DOHH2 (cell line): ENCODE measurements at regions not wholly inside any gene's neighbourhood (a gene's known extent, or its start where the extent isn't known, plus 50 kb on each side); places are given as distances from the start of the nearest gene placed in this dataset.

Experiments
- EZH2phosphoT487 ChIP-seq: fragments of 200-600 bp; sonication (generic); IDR thresholded peaks from 2 replicates; pipeline ENCODE4 v1.6.1; 2017; ENCODE audit warnings: borderline replicate concordance, mild to moderate bottlenecking, antibody characterized with exemption, low read length, moderate library complexity, mixed read lengths
- TF ChIP-seq, protein P1 (sequence below): fragments of 200-600 bp; sonication (generic); IDR thresholded peaks from one replicate; pipeline ENCODE4 v1.5.1; 2014; ENCODE audit warnings: antibody characterized with exemption, mild to moderate bottlenecking, low read depth, low read length; ENCODE audit not compliant: poor library complexity, severe bottlenecking

DNA sequence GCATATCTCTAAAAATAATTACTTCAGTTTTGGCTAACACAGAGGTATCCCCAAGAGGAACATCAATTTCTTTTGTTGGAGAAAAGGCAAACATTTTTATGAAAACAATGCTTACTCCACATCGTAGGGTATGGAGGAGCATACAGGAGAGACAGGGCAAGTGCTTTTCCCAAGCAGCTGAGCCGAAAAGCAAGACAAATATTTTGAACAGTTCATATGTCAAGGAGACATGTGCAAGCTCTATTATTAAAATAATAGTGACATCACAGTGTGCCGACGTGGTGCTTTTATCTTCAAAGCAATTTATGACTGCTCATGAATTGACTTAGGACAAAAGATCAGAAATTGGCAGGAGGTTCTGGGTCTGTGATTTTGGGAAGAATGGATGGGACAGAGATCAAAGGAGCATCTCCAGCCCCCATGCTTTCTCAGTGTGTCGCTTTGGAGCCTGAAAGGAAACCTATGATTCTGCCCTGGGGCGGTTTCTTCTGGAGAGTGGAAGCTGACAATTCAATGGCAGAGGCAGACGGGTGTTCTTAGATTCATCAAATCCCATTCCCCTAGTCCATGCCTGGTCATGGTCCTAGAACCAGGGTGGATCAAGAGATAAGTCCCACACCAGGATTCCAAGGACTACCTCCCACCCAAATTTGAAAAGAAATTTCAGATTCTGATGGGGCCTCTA is 97.1 kb downstream of the JCAD start:
- TF ChIP-seq, protein P1, sequence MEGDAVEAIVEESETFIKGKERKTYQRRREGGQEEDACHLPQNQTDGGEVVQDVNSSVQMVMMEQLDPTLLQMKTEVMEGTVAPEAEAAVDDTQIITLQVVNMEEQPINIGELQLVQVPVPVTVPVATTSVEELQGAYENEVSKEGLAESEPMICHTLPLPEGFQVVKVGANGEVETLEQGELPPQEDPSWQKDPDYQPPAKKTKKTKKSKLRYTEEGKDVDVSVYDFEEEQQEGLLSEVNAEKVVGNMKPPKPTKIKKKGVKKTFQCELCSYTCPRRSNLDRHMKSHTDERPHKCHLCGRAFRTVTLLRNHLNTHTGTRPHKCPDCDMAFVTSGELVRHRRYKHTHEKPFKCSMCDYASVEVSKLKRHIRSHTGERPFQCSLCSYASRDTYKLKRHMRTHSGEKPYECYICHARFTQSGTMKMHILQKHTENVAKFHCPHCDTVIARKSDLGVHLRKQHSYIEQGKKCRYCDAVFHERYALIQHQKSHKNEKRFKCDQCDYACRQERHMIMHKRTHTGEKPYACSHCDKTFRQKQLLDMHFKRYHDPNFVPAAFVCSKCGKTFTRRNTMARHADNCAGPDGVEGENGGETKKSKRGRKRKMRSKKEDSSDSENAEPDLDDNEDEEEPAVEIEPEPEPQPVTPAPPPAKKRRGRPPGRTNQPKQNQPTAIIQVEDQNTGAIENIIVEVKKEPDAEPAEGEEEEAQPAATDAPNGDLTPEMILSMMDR, result no peak
- no peak for TF ChIP-seq EZH2phosphoT487
